Type B pancreatic cell (in vitro differentiated cells): ENCODE measurements at regions not wholly inside any gene's neighbourhood (a gene's known extent, or its start where the extent isn't known, plus 50 kb on each side); places are given as distances from the start of the nearest gene placed in this dataset.

ENCODE experiments used
- DNase-seq: peaks from one replicate; pipeline ENCODE4 v3.0.0; 2021; ENCODE audit warnings: mixed read lengths; ENCODE audit not compliant: unreplicated experiment; ENCODE audit errors: extremely low spot score
- H3K27ac Mint-ChIP-seq: 2 replicates; pipeline ENCODE4 v1.8.0; 2021; ENCODE audit warnings: mild to moderate bottlenecking, mixed read lengths
- H3K27me3 Mint-ChIP-seq: 2 replicates; pipeline ENCODE4 v1.8.0; 2021; ENCODE audit warnings: mixed read lengths
- H3K36me3 Mint-ChIP-seq: 2 replicates; pipeline ENCODE4 v1.8.0; 2021; ENCODE audit warnings: mixed read lengths
- H3K4me1 Mint-ChIP-seq: one replicate; pipeline ENCODE4 v1.8.0; 2021; ENCODE audit warnings: mixed read lengths; ENCODE audit not compliant: unreplicated experiment
- H3K4me3 Mint-ChIP-seq: 2 replicates; pipeline ENCODE4 v1.8.0; 2021; ENCODE audit warnings: mild to moderate bottlenecking, mixed read lengths
- H3K9me3 Mint-ChIP-seq: 2 replicates; pipeline ENCODE4 v1.8.0; 2021; ENCODE audit warnings: mixed read lengths
- TF ChIP-seq, protein P1 (sequence below): fragments of 200-600 bp; sonication (generic); conservative IDR thresholded peaks from 2 replicates; pipeline ENCODE4 v1.5.0; 2021; ENCODE audit warnings: antibody characterized with exemption, mild to moderate bottlenecking

DNA sequence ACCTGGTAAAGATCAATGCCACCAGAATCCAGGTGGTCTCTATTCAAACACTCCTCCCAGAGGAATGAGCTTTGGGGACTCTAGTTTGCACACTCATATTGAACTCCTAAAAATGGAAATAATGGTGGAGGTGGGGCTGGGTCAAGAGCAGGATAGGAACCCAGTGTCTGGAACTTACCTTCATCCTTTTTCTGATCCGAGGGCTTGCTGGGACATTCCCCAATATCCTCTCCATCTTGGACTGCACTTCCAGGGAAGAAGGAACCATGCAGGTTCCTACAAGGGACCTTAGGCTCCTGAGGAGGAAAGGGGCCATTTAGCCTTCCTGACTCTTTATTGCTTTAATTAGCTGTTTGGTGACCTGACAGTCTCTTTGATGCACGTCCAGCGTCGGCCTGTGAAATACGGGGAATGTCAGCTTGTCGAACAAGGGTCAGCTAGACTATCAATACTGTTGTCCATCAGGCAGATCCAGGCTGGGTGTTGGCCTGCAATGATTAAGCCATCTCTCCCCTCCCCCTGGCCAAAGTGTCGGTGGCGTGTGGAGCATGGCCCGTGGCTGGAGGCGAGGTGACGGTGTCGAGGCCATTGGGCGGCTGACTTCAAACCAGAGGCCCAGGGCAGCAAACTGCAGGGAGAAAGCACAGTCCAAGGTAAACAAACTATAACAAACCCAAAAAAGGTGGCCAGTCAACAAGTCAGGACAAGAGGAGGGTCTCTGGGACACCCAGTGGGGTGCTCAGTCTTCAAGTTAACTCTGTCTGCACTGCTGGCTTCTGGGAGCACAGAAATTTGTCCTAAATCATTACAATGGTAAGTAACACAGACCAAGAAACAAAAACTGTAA lies 405.2 kb upstream of the TBX3 start:
- Mint-ChIP-seq H3K4me1 (no peaks in the 10 kb centered on the region), H3K27me3 (peaks cover 4% of the 10 kb centered on the region), H3K9me3 (no peaks in the 10 kb centered on the region), H3K27ac (no peak overlapping the region), H3K36me3 (no peaks in the 10 kb centered on the region), H3K4me3 (no peak overlapping the region)
- TF ChIP-seq, protein P1, sequence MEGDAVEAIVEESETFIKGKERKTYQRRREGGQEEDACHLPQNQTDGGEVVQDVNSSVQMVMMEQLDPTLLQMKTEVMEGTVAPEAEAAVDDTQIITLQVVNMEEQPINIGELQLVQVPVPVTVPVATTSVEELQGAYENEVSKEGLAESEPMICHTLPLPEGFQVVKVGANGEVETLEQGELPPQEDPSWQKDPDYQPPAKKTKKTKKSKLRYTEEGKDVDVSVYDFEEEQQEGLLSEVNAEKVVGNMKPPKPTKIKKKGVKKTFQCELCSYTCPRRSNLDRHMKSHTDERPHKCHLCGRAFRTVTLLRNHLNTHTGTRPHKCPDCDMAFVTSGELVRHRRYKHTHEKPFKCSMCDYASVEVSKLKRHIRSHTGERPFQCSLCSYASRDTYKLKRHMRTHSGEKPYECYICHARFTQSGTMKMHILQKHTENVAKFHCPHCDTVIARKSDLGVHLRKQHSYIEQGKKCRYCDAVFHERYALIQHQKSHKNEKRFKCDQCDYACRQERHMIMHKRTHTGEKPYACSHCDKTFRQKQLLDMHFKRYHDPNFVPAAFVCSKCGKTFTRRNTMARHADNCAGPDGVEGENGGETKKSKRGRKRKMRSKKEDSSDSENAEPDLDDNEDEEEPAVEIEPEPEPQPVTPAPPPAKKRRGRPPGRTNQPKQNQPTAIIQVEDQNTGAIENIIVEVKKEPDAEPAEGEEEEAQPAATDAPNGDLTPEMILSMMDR, result no peak
- no peak for DNase-seq

DNA sequence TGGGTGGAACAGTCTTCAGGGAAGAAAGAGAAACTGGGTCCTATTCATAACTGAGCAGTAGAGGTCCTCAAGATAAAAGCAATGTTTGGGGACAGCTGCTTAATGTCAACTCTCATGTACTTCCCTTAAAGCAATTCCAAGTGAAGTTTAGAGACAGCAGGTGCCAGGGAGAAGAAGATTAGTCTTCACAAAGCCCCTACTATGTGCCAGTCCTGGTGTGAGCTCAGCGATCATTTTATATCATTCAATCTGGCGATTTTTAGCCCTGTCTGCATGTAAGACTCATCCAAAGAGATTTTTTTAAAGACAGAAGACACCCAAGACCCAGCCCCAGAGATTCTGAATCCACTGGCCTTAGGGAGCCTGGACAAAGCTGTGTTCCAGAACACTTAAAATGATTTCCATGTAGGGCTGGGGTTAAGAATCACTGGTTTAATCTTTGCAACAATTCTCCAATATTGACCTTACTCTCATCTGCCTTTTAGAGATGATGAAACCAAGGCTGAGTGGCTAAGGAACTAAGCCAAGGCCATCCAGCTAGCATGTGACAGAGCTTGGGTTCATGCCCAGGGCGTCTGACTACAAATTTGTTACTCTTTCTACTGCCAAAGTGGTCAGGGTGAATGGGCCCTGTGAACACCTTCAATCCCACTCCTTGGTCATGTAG lies 404.5 kb upstream of the TBX3 start:
- Mint-ChIP-seq H3K4me1 (no peaks in the 10 kb centered on the region), H3K36me3 (no peaks in the 10 kb centered on the region), H3K27ac (no peak overlapping the region), H3K27me3 (peaks cover 4% of the 10 kb centered on the region), H3K4me3 (no peak overlapping the region), H3K9me3 (no peaks in the 10 kb centered on the region)
- DNase-seq, result no peak
- TF ChIP-seq, protein P1, result no peak

DNA sequence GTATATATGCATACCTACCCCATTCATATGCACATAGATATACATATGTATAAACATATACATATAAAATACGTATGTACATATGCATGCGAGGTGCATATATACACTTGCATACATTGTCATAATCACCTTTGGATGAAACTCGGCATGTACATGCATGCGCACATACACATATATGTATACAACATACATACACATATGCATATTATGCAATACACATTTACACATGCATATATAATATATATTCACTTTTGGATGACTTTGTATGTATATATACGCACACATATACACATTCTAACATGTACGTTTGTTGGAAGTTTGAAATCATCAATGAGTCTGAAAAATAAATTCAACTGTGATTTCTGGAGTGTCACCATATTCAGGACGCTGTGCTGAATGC lies 401.6 kb upstream of the TBX3 start:
- Mint-ChIP-seq H3K27me3 (no peaks in the 10 kb centered on the region), H3K4me3 (no peak overlapping the region), H3K4me1 (no peaks in the 10 kb centered on the region), H3K36me3 (no peaks in the 10 kb centered on the region), H3K9me3 (no peaks in the 10 kb centered on the region), H3K27ac (no peak overlapping the region)
- TF ChIP-seq, protein P1, result no peak
- no peak for DNase-seq

DNA sequence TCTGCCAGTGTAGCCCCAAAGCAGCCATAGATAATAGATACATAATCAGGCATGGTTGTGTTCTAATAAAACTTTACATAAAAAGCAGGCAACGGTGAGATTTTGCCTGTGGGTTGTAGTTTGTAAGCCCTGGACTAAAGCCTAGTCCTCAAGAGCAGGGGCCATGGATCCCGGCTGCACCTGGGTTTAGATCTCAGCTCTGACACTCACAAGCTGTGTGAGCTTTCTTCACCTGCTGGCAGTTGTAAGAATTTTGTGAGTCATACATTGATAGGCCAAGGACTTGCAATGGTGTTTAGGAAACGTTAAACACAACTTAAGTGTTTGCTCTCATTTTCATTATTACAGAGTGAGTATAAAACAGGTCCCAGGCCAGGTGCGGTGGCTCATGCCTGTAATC lies 395.8 kb upstream of the TBX3 start:
- DNase-seq, result no peak
- no peaks in the 10 kb centered on the region for H3K36me3 Mint-ChIP-seq
- H3K27ac Mint-ChIP-seq, result no peak overlapping the region
- peaks cover 8% of the 10 kb centered on the region for H3K27me3 Mint-ChIP-seq
- TF ChIP-seq, protein P1, result no peak
- H3K9me3 Mint-ChIP-seq, result no peaks in the 10 kb centered on the region
- H3K4me3 Mint-ChIP-seq, result no peak overlapping the region
- peaks cover 9% of the 10 kb centered on the region for H3K4me1 Mint-ChIP-seq

DNA sequence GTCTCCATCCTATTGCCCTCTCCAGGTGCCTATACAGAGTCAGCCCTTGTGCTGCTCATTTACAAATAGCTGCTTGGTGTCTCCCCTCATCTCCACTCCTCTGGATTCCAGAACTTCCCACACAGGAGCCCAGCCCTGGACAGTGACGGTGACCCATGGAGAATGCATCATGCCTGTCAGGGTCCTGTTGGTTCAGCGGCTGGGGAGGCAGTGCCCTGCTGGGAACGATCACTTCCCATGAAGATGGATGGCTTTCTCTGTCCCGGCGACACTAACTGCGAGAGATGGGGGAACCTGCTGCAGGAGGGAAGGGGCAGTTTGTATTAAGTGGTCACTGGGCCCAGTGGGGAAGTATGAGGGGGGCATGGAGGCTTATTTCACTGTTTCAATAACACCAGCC lies 395.0 kb upstream of the TBX3 start:
- peaks cover 8% of the 10 kb centered on the region for H3K27me3 Mint-ChIP-seq
- no peaks in the 10 kb centered on the region for H3K36me3 Mint-ChIP-seq
- H3K4me3 Mint-ChIP-seq, result no peak overlapping the region
- H3K27ac Mint-ChIP-seq, result no peak overlapping the region
- TF ChIP-seq, protein P1, result no peak
- DNase-seq, result no peak
- peaks cover 9% of the 10 kb centered on the region for H3K4me1 Mint-ChIP-seq
- H3K9me3 Mint-ChIP-seq, result no peaks in the 10 kb centered on the region
